GM18502 (cell line): ENCODE measurements at regions not wholly inside any gene's neighbourhood (a gene's known extent, or its start where the extent isn't known, plus 50 kb on each side); places are given as distances from the start of the nearest gene placed in this dataset.
"Not testable (repeated sequence)": the region's sequence is repeated elsewhere in the genome, so short reads cannot be mapped to it uniquely, and the experiment has no call there.

Source experiments
- ATAC-seq: cut with Tn5 transposase; IDR thresholded peaks from one replicate; pipeline ENCODE4 v1.9.1; 2021; ENCODE audit warnings: mild to moderate bottlenecking; ENCODE audit not compliant: unreplicated experiment, poor library complexity

DNA sequence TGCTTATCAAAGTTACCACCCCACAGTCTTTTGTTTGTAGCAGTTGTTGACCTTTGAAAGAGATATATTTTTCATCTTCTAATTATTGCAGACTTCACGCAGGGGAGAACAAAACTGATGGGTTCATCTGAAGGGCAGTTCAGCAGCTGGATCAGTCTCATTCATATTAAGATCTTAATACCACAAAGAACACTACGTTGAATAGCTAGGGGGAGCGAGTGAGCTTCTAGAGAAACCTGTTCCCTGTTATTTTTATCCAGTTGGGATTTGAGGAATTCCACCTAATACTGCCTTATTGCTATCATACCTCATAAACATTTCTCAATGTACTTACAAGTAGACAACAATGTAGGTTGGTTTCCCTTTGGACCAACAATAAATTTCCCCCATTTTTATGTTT lies 306.1 kb upstream of the KIF2B start:
- ATAC-seq = no peak

DNA sequence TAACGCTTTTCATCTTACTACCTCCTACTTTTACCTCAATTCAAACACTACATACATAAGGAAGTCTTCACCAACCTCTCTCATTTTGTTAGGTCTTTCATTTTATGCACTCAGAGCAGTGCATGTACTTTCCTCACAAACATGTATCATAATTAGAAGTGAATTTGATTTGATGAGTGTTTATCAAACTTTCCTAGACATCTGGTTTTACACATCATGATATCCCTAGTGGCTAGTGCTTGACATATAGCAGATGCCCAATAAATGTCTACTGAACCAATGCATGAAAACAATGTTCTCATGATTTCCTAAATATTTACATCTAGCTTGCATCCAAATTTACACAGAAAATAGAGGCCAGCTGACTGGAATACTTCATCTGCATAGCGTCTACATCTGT lies 323.4 kb upstream of the KIF2B start:
- no peak for ATAC-seq

DNA sequence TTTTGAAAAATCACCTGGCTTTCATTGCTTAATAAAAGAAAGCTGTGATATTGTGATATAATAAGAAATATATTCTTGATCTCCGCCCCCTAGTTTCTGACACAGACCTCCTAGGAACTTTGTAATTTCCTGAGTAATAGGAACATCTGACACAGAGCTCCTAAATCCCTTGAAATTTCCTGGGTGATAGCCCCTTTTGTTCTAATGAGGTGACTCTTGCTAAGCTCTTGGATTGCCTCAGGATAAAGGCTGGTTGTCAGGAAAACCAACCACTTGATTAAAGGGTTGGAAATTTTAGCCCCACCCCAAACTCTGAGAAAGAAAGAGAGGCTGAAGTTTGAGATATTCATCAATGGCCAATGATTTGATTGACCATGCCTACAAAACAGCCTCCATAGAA lies 326.4 kb upstream of the KIF2B start:
- no peak for ATAC-seq

DNA sequence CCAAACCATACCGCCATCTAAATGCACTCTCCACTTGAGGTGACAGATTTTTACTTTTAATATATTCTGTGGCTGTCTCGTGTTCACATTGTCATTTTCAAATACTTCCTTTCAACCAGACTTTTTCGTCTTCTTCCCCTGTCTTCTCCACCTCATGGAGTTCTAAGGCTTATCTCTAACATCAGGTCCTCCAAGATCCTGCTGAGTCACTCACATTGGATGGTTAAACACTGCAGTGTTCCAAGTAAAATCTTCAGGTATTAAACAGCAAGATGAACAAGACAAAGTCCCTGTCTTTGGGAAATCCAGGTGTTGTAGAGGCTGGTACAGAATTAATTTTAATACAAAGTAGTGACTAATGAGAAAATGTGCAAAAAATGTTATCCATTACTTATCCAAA lies 330.2 kb upstream of the KIF2B start:
- no peak for ATAC-seq

DNA sequence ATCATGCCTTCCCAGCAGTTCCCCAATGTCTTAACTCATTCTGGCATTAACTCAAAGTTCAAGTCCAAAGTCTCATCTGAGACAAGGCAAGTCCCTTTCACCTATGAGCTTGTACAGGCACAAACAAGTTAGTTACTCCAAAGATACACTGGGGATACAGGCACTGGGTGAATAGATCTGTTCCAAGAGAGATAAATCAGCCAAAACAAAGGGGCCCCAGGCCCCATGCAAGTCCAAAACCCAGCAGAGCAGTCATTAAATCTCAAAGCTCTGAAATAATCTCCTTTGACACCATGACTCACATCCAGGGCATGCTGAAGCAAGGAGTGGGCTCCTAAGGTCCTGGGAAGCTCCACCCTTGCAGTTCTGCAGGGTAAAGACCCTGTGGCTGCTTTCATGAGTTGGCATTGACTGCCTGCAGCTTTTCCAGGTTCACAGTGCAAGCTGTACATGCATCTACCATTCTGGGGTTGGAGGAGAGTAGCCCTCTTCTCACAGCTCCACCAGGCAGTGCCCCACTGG lies 332.2 kb upstream of the KIF2B start:
- no peak for ATAC-seq

DNA sequence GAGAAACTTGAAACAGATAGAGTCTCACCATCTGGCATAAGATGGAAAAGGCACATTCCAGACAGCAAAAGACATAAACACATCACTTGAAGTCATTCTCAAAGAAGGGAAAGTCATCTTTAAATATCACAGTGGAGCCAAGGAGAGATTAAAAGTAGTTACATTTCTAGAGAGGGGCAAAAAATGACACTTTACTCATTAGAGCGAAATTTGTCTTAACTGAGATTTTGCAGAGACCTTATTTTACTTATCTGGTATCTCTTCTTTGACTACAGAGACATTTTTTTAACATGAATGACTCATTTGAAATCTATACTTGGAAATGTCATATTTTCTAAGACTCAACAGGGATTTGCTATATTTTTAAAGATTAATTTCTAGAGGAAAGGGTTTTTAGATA lies 339.0 kb upstream of the KIF2B start:
- no peak for ATAC-seq

DNA sequence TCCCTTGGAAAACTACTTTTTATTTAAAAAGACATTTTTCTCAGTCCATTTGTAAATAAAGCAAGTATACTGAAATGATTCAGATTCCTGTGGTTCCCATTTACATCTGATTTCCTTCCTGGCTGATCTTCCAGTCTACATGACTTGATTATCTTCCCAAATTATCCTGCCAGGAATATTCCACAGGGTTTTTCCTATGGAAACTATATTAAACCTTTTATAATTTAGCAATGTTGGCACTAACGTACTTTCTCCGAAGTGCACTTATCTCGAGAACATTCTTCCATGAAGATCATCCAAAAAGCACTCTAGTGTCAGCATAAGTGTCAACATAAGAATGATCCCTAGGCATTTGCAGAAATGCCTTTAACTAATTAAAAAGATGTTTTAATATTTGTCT lies 347.7 kb upstream of the KIF2B start:
- ATAC-seq = no peak

DNA sequence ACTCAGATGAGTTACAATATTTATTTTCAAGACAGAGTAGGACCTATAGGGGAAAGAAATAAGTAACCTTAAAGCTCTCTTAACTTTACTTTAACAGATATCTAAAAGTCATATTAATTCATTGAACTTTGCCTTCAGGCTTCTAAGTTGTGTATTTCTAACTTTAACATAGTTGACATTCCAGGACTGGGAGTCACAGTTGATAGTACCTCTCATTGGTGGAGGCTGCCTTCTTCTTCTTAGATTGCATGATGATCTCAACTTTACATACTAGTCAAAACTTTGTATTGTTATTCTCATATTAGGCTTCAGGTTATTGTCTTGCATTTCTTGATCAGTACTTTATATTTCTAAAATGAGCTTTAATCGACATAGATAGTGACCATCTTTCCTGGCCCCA lies 350.1 kb upstream of the KIF2B start:
- no peak for ATAC-seq

DNA sequence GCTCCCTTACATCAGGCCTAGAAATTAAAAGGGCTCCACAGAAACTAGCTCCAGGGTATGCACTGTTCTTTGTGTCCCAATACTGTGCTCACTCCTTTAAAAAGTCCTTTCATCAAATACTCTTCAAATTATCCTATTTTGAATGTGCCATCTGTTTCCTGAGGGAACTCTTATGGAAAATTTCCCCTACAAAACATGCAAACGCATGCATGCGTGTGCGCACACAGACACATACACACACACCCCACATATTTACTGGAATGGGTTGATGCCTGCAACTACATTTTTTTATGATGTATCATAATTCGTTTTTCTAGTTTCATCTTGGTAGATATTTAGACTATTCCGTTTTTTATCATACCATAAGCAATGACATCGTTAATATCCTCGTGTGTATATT lies 351.2 kb upstream of the KIF2B start:
- no peak for ATAC-seq

DNA sequence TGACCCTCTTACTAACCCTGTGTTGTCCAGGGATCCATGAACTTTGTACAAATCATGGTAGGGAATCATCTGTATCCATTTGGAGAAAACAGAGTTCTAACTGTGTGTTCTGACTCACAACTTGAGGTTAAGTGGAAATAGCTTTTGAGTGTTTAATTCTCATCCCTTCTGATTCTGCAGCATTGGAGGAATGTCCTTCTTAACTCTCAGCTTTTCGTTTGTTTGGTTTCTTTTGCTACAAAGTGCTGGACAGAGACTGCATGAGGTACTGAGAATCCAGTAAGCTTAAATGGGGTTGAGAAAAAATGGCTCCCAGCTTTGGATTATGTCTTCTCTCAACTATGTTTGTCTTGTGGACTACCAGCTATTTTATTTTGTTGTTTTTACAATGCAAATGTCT lies 352.1 kb upstream of the KIF2B start:
- ATAC-seq = no peak

DNA sequence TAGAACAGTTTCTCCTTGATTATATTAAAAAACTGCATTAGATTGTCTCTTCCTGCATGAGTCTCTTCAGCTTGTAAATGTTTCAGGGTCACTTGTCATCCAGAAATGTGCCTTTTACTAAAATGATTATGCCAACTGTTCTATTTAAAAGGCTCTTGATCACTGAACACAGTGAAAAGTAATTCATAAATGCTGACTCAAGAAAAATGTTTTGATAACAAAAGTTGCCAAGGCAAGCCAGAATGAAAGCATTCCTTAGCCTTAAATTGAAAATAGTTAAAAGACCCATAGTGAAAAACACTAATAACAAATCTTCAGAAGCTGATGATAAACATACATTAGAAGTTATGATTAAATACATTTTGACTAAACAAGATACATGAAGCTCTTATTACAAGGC lies 356.0 kb upstream of the KIF2B start:
- ATAC-seq = no peak

DNA sequence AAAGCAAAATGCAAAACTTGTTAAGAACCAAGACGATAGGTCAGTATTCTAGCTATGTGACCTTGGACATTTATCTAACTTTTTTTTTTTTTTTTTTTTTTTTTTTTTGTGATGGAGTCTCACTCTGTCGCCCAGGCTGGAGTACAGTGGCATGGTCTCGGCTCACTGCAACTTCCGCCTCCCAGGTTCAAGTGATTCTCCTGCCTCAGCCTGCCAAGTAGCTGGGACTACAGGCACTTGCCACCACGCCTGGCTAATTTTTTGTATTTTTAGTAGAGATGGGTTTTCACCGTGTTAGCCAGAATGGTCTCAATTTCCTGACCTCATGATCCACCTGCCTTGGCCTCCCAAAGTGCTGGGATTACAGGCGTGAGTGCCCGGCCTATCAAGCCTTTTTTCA lies 358.3 kb upstream of the KIF2B start:
- ATAC-seq = not testable (repeated sequence)

DNA sequence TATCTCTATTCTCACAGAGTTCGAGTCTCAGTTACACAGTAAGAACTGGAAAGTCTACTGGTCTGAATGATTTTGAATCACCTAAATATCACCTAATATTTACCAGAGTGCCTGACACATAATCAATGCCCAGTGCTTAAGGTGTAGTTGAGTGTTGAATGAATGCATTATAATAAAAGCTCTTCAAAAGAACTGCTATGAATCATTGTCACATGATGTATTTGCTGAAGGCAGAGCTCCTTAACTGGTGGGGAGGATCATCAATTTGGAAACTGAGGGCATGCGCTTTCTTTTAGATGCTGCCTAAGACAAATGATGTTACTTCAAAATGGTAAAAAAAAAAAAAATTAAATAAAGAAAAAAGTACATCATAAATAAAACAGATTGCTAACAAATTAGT lies 359.4 kb upstream of the KIF2B start:
- no peak for ATAC-seq

DNA sequence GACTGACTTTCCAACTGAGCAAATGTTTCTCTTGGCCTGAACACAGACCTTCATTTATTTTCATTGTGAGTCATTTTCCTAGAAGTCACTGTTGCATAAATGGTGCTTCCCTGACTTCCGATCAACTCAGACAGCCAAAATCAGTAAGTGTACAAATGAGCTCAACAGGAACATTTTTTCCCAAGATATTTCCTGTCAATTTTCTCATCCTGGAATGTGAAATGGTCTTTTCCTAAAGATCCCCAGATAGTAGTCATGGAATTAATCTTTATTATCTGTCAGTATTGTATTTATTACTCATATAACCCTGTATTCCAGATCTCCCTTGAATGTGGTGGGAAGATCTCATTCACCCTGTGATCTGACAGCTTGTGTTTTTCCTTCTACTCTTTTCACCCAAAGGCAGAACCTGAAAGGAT lies 360.3 kb upstream of the KIF2B start:
- no peak for ATAC-seq

DNA sequence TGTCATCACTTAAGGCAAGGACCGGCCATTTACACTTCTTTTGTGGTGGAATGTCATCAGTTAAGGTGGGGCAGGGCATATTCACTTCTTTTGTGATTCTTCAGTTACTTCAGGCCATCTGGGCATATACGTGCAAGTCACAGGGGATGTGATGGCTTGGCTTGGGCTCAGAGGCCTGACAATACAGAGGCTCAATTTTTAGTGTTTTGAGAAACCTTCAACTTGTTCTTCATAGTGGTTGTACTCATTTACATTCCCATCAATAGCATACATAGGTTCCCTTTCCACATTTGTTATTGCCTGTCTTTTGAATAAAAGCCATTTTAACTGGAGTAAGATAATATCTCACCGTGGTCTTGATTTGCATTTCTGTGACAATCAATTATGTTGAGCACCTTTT lies 366.8 kb upstream of the KIF2B start:
- not testable (repeated sequence) for ATAC-seq

DNA sequence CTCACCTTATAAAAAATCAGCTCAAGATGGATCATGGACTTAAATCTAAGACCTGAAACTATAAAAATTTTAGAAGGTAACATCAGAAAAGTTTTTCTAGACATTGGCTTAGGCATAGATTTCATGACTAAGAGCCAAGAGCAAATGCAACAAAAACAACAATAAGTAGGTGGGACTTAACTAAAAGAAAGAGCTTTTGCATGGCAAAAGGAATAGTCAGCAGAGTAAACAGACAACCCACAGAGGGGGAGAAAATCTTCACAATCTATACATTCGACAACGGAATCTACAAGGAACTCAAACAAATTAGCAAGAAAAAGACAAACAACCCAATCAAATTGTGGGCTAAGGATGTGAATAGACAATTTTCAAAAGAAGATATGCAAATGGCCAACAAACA lies 368.4 kb upstream of the KIF2B start:
- no peak for ATAC-seq

DNA sequence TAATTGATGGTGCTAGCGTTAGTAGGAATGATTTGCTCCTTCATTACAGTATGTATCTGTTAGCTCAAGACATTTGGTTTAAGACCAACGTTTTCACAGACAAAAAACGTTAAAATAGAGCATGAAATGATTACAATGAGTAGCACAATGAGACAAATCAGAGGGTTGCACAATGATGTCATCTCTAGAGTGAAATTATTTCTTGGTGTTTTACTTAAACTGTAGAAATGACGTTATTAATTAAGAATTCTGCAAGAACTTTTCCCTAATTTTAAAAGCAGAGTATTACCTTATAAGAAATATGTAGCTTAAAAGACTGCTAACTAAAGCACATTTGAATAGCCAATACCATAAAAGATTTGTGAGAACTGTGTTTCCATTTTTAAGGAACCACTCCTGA lies 373.4 kb upstream of the KIF2B start:
- no peak for ATAC-seq

DNA sequence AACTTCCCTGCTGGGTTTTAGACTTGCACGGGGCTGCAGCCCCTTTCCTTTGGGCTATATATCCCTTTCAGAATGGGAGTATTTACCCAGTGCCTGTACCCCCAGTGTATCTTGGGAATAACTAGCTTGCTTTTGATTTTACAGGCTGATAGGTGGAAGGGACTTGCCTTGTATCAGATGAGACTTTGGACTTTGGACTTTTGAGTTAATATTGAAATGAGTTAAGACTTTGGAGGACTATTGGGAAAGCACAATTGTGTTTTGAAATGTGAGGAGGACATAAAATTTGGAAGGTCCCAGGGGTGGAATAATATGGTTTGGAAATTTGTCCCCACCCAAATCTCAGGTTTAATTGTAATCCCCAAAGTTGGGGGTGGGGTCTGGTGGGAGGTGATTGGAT lies 393.8 kb upstream of the KIF2B start:
- no peak for ATAC-seq

DNA sequence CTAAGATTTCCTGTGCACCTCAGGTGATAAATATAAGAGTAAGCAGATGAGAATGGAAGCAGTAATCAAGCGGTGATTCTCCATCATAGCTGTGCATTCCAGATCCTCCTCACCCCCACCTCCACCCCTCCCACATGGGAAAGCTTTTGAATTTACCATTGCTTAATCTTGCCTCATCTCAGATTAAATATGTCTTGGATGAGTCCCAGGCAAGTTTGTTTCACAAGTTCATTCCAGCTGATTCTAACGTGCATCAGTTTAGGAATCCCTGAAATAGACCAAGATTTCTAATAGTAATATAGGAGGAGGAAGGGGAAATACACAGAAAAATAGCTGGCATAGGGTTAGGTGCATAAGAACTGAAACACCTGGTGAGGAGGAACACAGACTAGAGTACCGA lies 396.2 kb upstream of the KIF2B start:
- no peak for ATAC-seq

DNA sequence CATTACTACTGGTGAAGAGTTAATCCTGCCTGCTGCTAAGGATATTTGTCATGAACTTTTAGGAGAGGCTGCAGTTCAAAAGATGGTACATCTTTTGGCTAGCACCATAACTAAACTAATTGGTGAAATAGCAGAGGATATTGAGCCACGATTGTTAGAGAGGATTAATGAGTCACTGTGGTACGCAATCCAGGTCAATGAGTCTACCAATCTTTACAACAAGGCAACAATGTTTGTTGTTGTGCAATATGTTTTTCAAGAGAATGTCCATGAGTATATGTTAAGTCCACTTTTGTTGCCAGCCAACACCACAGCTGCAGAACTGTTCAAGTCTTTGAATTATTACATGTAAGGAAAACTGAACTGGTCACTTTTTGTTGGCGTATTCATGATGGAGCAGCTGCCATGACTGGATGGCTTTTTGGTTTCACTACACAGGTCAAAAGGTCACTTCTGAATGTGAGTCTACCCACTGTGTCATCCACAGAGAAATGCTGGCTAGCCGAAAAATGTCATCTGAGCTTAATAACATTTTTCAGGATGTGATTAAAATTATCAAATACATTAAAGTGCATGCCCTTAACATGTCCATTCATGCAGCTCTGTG lies 402.6 kb upstream of the KIF2B start:
- ATAC-seq = no peak

DNA sequence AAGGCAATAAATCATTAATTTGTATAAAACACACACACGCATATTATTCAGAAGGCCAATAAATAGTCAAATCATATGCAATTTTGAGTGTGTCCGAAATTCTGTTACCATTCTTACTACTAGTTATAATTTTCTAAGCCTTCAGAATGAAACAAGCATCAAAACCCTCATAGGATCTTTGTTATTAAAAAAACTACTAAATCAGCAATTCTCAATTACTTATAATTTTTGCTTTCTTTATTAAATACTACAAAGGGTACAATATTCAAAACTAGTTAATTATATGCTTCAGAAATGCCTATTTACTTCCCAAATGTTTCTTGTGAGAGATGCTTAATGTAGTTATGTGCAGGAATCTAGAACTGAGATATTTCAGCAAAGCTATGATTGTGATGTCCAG lies 413.1 kb upstream of the KIF2B start:
- no peak for ATAC-seq

DNA sequence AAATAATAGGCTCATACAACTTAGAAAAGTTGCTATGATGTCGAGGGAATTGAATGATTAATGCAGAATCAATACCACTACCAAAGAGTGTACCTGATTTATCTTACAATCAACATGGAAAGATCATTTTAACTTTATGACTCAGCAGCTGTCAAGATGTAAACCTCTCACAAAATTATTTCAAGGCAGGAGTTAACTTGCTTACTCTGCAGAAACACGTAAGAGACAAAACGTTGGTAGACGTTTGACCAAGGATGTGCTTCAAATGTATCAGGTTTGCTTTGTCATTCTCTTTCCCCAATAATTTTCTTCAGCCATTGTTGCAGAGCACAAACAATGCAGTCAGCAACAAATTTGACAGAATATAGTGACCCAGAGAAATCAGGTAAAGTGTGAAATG lies 415.8 kb upstream of the KIF2B start:
- no peak for ATAC-seq

DNA sequence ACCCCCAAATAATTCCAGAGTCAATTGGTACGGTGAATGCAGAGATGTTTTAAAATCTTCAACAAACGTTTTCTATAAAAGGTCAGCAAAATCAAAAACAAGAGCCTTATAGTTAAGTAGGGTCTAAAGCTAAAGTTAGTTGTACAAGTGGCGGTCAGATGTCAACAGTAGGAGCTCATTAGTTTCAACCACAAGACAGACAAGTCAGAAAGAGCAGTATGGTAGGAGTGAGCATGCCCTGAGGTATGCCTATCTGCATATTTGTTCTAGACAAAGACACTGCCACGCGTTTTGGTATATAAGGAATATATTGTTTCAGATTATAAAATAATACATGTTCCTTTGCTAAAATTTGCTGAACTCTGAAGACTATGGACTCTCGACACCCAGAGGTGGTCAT lies 431.5 kb upstream of the KIF2B start:
- no peak for ATAC-seq
